Neural crest cell (in vitro differentiated cells): ENCODE measurements at regions not wholly inside any gene's neighbourhood (a gene's known extent, or its start where the extent isn't known, plus 50 kb on each side); places are given as distances from the start of the nearest gene placed in this dataset.

Source experiments
- DNase-seq: peaks from one replicate; pipeline ENCODE4 v3.0.0; 2021; ENCODE audit warnings: low read depth, mixed read lengths, low spot score
- H3K27ac Mint-ChIP-seq: one replicate; pipeline ENCODE4 v1.8.0; 2021; ENCODE audit warnings: mild to moderate bottlenecking, mixed read lengths; ENCODE audit not compliant: unreplicated experiment
- H3K27me3 Mint-ChIP-seq: 2 replicates; pipeline ENCODE4 v1.8.0; 2021; ENCODE audit warnings: low read depth, mild to moderate bottlenecking, mixed read lengths
- H3K36me3 Mint-ChIP-seq: 2 replicates; pipeline ENCODE4 v1.8.0; 2021; ENCODE audit warnings: low read depth, mild to moderate bottlenecking, mixed read lengths
- H3K4me1 Mint-ChIP-seq: 2 replicates; pipeline ENCODE4 v1.8.0; 2021; ENCODE audit warnings: mixed read lengths
- H3K4me3 Mint-ChIP-seq: one replicate; pipeline ENCODE4 v1.8.0; 2021; ENCODE audit warnings: mild to moderate bottlenecking, mixed read lengths
- H3K9me3 Mint-ChIP-seq: 2 replicates; pipeline ENCODE4 v1.8.0; 2021; ENCODE audit warnings: mixed read lengths
- TF ChIP-seq, protein P1 (sequence below): fragments of 200-600 bp; sonication (generic); conservative IDR thresholded peaks from 2 replicates; pipeline ENCODE4 v1.5.0; 2021; ENCODE audit warnings: antibody characterized with exemption, mild to moderate bottlenecking

DNA sequence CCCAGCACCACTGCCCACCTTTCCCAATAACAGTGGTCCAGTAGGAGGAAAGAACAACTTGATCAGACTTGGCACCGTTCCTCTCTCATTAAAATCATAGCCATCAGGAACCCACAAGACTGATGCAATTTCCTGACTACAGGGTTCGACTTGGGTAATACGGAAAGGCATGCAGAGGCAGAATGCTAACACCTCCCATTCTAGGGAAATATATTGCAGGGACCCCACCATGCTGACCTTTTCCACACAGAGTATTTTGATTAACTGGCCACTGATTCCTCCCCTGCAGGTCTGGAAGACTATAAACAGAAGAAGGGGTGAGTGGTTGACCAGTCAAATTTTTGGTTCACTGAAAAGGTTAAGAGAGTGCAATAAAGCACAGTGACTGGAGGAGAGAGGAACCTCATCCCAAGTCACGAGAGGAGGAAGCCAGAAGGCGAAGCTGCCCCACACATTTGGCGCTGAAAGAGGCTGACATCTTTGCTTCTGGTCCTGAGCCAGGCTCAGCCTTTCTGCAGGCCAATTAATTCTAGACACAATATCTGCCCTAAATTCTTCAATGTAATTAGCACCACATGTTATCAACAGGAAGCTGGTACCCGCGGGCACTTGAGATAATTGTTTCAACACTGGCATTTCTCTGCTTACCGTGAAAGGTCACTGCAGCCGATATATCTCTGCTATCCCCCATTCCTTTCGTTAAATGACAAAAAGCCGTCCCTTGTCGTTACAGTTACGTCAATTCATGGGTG lies 64.7 kb upstream of the SPOCK1 start:
- H3K36me3 Mint-ChIP-seq, result no peaks in the 10 kb centered on the region
- H3K9me3 Mint-ChIP-seq, result no peaks in the 10 kb centered on the region
- peaks cover 47% of the 10 kb centered on the region for H3K4me1 Mint-ChIP-seq
- no peak for DNase-seq
- TF ChIP-seq, protein P1, sequence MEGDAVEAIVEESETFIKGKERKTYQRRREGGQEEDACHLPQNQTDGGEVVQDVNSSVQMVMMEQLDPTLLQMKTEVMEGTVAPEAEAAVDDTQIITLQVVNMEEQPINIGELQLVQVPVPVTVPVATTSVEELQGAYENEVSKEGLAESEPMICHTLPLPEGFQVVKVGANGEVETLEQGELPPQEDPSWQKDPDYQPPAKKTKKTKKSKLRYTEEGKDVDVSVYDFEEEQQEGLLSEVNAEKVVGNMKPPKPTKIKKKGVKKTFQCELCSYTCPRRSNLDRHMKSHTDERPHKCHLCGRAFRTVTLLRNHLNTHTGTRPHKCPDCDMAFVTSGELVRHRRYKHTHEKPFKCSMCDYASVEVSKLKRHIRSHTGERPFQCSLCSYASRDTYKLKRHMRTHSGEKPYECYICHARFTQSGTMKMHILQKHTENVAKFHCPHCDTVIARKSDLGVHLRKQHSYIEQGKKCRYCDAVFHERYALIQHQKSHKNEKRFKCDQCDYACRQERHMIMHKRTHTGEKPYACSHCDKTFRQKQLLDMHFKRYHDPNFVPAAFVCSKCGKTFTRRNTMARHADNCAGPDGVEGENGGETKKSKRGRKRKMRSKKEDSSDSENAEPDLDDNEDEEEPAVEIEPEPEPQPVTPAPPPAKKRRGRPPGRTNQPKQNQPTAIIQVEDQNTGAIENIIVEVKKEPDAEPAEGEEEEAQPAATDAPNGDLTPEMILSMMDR, result no peak
- H3K27me3 Mint-ChIP-seq, result peaks cover 6% of the 10 kb centered on the region
- H3K27ac Mint-ChIP-seq, result peak overlapping the region; percentile 38
- H3K4me3 Mint-ChIP-seq, result peak overlapping the region; percentile 12

DNA sequence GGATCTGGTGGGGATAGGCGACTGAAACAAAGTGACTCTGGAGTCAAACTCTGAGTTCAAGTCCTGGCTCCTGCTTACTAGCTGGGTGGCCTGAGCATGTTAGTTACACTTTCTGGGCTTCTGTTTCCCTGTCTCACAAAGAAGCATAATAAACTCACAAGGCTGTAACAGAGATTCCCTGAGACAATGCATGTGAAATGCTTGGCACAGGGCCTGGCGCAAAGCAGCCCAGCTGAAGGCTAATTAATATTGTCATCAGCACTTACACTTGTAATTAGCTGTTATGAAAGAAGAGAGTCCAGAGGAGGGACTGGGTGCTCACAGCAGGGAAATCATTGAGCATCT lies 64.1 kb upstream of the SPOCK1 start:
- Mint-ChIP-seq H3K9me3 (no peaks in the 10 kb centered on the region), H3K27ac (no peak overlapping the region), H3K4me1 (peaks cover 46% of the 10 kb centered on the region), H3K27me3 (peaks cover 6% of the 10 kb centered on the region), H3K4me3 (no peak overlapping the region), H3K36me3 (no peaks in the 10 kb centered on the region)
- TF ChIP-seq, protein P1, result no peak
- DNase-seq, result no peak

DNA sequence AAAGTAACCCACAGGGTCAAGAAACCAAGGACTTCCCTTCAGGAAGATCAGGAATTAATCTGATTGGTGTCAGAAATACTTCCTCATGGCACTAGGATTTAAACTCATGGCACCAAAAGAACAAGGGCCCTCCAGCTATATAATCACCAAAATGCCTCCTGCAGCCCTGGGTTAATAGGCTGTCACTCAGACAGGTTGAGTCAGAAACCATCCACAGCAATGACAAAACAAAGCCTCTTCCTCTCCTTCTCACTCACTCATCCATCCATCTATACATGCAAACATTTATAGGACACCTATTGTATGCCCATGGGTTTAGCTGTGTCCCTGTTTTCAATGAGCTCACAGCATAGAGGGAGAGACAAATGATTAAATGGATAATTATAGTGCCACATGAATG lies 62.5 kb upstream of the SPOCK1 start:
- Mint-ChIP-seq H3K4me1 (peaks cover 34% of the 10 kb centered on the region), H3K4me3 (no peak overlapping the region), H3K36me3 (no peaks in the 10 kb centered on the region), H3K27me3 (peaks cover 6% of the 10 kb centered on the region), H3K9me3 (no peaks in the 10 kb centered on the region), H3K27ac (no peak overlapping the region)
- TF ChIP-seq, protein P1, result no peak
- DNase-seq, result no peak

DNA sequence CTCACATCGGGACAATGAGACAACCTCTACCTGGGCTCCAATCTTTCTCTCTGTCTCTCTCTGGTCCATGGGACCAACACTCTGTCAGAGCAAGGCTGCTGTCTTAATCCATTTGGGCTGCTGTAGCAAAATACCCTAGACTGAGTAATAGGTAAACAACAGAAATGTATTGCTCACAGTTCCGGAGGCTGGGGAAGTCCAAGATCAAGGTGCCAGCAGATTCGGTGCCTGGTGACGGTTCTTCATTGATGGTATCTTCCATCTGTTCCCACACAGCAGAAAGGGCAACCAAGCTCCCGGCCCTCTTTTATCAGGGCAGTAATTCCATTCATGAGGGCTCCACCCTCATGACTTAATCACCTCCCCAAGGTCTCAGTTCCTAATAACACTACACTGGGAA lies 61.3 kb upstream of the SPOCK1 start:
- TF ChIP-seq, protein P1, result no peak
- no peak for DNase-seq
- H3K4me1 Mint-ChIP-seq, result peaks cover 23% of the 10 kb centered on the region
- H3K9me3 Mint-ChIP-seq, result no peaks in the 10 kb centered on the region
- peaks cover 7% of the 10 kb centered on the region for H3K27me3 Mint-ChIP-seq
- no peak overlapping the region for H3K4me3 Mint-ChIP-seq
- no peaks in the 10 kb centered on the region for H3K36me3 Mint-ChIP-seq
- no peak overlapping the region for H3K27ac Mint-ChIP-seq
